Activated CD8-positive, alpha-beta T cell treated with anti-CD3 and anti-CD28 coated beads for 36 hours (primary cell): ENCODE measurements at regions not wholly inside any gene's neighbourhood (a gene's known extent, or its start where the extent isn't known, plus 50 kb on each side); places are given as distances from the start of the nearest gene placed in this dataset.

Experiments
- ATAC-seq: fragments of 200-7000 bp; cut with Tn5 transposase; one replicate; pipeline ENCODE4 v1.10.0; 2021; ENCODE audit warnings: mild to moderate bottlenecking, moderate library complexity
- CTCF ChIA-PET: fragments of 350-600 bp; sonication (Branson Sonifier 250); formaldehyde crosslinking; loops from one replicate; lab custom pipeline; 2021; ENCODE audit warnings: antibody characterized with exemption; lab: Charles Lee
- POLR2A ChIA-PET: fragments of 350-600 bp; sonication (Branson Sonifier 250); formaldehyde crosslinking; loops from one replicate; lab custom pipeline; 2021; ENCODE audit warnings: antibody characterized with exemption; lab: Charles Lee
- DNase-seq: peaks from one replicate; pipeline ENCODE4 v3.0.0-alpha.2; 2020
- H3K27ac Mint-ChIP-seq: one replicate; pipeline ENCODE4 v1.8.0; 2021; ENCODE audit warnings: mild to moderate bottlenecking, mixed read lengths
- H3K27me3 Mint-ChIP-seq: one replicate; pipeline ENCODE4 v1.8.0; 2021; ENCODE audit warnings: mixed read lengths
- H3K36me3 Mint-ChIP-seq: one replicate; pipeline ENCODE4 v1.8.0; 2021; ENCODE audit warnings: low read depth, mixed read lengths
- H3K4me1 Mint-ChIP-seq: one replicate; pipeline ENCODE4 v1.8.0; 2021; ENCODE audit warnings: low read depth, mixed read lengths
- H3K4me3 Mint-ChIP-seq: one replicate; pipeline ENCODE4 v1.8.0; 2021; ENCODE audit warnings: mild to moderate bottlenecking, moderate library complexity, mixed read lengths
- H3K9me3 Mint-ChIP-seq: one replicate; pipeline ENCODE4 v1.8.0; 2021; ENCODE audit warnings: mixed read lengths
- intact Hi-C: fragments of 100-400 bp; cut with micrococcal nuclease; formaldehyde crosslinking; loops from one replicate; pipeline ENCODE4 v1.10.0; 2022
- TF ChIP-seq, protein P1 (sequence below): fragments of 200-600 bp; IDR thresholded peaks from one replicate; pipeline ENCODE4 v1.8.0; 2022; ENCODE audit warnings: antibody characterized with exemption, mild to moderate bottlenecking

DNA sequence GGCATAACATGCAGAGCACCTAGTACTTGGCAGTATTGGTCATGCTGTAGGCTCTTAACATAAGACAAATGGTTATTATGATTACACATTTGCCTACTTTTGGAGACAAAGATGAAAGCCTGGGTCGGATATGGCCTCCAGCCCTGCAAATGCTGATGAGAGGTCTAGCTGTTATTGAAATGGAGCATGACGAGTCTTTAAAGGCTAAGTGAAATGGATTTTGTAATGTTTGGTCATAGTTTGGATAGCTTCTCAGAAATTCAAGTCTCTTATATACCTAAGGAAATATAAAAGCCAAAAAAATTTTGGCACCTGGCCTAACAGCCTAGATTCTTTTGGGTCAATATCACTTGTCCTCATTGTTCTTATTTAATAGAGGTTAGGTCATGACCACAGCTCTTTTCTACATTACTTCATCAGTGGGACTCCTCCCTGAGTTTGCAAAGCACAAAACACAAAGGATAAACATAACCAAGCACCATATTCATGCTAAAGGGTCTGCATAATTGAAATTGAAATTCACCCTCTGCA lies 69.2 kb upstream of the WLS start:
- ATAC-seq, result no peak
- CTCF ChIA-PET, result interaction anchor here (0.9 kb wide), 1 partner anchor 64 kb away, joined by 3 read pairs; no protein-coding TSS in a partner anchor
- no peaks in the 10 kb centered on the region for H3K36me3 Mint-ChIP-seq
- no peaks in the 10 kb centered on the region for H3K27me3 Mint-ChIP-seq
- H3K27ac Mint-ChIP-seq, result no peak overlapping the region
- POLR2A ChIA-PET, result no interaction called here
- no peak for DNase-seq
- TF ChIP-seq, protein P1, sequence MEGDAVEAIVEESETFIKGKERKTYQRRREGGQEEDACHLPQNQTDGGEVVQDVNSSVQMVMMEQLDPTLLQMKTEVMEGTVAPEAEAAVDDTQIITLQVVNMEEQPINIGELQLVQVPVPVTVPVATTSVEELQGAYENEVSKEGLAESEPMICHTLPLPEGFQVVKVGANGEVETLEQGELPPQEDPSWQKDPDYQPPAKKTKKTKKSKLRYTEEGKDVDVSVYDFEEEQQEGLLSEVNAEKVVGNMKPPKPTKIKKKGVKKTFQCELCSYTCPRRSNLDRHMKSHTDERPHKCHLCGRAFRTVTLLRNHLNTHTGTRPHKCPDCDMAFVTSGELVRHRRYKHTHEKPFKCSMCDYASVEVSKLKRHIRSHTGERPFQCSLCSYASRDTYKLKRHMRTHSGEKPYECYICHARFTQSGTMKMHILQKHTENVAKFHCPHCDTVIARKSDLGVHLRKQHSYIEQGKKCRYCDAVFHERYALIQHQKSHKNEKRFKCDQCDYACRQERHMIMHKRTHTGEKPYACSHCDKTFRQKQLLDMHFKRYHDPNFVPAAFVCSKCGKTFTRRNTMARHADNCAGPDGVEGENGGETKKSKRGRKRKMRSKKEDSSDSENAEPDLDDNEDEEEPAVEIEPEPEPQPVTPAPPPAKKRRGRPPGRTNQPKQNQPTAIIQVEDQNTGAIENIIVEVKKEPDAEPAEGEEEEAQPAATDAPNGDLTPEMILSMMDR, result no peak
- H3K4me3 Mint-ChIP-seq, result no peak overlapping the region
- no peaks in the 10 kb centered on the region for H3K9me3 Mint-ChIP-seq
- H3K4me1 Mint-ChIP-seq, result no peaks in the 10 kb centered on the region
- intact Hi-C loops, result no loop called here

DNA sequence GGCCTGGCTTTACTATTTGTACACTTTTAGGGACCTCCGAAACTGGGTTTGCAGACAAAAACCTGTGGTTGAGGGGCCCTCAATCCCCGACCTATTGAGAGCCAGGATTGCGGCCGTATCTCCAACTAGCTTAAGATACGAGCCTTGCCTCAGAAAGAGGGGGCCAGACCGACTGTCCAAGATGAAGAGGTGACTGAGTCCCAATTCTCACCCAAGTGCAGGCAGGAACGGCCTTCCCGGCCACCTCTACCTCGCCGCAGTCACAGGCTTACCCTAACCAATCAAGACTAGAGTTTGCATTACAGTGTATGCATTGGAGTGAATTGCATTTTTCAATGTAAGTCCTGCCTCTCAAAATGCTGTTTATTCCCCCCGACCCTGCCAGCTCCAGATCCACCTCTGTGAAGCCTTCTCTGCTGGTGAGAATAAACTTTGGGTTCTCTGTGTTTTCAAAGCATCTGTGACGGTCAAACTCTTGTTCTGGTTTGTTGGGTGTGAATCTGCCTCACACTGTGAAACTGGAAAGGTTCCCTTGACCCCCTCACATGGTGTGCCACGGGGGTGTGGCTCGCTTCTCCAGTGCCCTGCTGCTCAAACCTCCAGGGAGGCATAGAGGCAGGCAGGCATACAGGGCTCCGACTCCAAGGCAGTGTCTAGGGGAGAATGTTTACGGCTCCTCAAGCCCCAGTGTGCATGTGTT lies 62.2 kb upstream of the WLS start:
- ChIA-PET POLR2A (no interaction called here), CTCF (no interaction called here)
- H3K36me3 Mint-ChIP-seq, result no peaks in the 10 kb centered on the region
- DNase-seq, result no peak
- H3K27ac Mint-ChIP-seq, result no peak overlapping the region
- no peak overlapping the region for H3K4me3 Mint-ChIP-seq
- ATAC-seq, result no peak
- no peaks in the 10 kb centered on the region for H3K9me3 Mint-ChIP-seq
- intact Hi-C loops, result no loop called here
- no peaks in the 10 kb centered on the region for H3K27me3 Mint-ChIP-seq
- H3K4me1 Mint-ChIP-seq, result no peaks in the 10 kb centered on the region
- TF ChIP-seq, protein P1, result no peak

DNA sequence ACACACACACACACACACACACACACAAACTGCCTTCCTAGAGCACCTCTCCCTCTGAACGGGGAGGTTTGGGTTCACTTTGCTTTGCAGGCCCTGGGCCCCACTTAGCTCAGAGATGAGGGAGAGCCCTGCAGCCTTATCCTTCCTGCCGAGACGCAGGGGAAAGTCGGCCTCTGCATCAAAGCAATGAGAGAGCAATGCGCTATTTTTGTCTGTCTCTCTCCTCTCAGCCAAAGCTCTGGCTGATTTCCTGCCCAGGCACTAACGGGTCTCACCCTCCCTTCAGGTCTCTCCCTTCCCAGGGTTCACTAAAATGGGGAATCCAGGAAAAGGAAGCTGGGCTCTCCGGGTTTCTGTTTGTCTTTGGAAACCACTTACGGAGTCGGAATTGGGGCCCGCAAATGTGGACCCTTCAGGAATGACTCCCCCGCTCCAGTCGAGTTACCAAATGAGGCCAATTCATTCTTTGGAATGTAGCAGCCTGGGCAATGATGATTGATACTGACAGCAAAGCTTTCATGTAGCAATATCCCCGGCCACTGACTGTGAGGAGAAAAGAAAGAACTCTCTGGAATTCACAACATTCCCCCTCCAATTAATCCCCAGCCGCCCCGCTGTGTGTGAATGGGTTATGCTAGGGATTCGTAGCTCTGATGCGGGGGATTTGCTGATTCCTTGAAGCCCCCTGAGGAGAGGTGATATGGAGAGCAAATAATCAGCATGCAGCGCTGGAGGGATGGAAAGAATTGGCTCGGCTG lies 61.5 kb upstream of the WLS start:
- TF ChIP-seq, protein P1, result no peak
- DNase-seq (no peak), ATAC-seq (no peak)
- Mint-ChIP-seq H3K9me3 (no peaks in the 10 kb centered on the region), H3K27me3 (no peaks in the 10 kb centered on the region), H3K27ac (no peak overlapping the region), H3K4me1 (no peaks in the 10 kb centered on the region), H3K36me3 (no peaks in the 10 kb centered on the region), H3K4me3 (no peak overlapping the region)
- ChIA-PET POLR2A (no interaction called here), CTCF (no interaction called here)
- intact Hi-C loops, result no loop called here

DNA sequence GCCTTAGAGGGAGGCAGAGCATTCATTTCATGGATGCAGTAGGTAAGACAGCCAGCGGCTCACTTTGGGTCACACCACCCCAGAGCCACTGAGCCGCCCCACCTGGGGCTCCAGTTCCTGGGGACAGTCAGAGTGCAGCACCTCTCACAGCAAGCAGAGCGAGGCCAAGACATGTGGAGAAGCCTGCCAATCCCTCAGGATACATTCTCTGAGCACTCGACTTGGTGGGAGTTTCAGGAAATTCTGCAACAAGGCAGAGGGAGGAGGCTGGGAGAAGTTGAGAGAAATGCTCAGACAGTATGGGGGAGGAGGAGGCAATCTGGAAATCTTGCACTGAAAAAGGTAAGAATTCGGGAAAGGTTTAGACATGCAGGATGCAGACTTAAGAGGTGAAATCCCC lies 60.8 kb upstream of the WLS start:
- ATAC-seq (no peak), DNase-seq (no peak)
- no peak overlapping the region for H3K4me3 Mint-ChIP-seq
- intact Hi-C loops, result no loop called here
- no peaks in the 10 kb centered on the region for H3K36me3 Mint-ChIP-seq
- TF ChIP-seq, protein P1, result no peak
- no peaks in the 10 kb centered on the region for H3K4me1 Mint-ChIP-seq
- H3K9me3 Mint-ChIP-seq, result no peaks in the 10 kb centered on the region
- no peak overlapping the region for H3K27ac Mint-ChIP-seq
- no peaks in the 10 kb centered on the region for H3K27me3 Mint-ChIP-seq
- POLR2A ChIA-PET, result no interaction called here
- CTCF ChIA-PET, result no interaction called here
